ENCODE measurements at regions not wholly inside any gene's neighbourhood (a gene's known extent, or its start where the extent isn't known, plus 50 kb on each side); places are given as distances from the start of the nearest gene placed in this dataset.

DNA sequence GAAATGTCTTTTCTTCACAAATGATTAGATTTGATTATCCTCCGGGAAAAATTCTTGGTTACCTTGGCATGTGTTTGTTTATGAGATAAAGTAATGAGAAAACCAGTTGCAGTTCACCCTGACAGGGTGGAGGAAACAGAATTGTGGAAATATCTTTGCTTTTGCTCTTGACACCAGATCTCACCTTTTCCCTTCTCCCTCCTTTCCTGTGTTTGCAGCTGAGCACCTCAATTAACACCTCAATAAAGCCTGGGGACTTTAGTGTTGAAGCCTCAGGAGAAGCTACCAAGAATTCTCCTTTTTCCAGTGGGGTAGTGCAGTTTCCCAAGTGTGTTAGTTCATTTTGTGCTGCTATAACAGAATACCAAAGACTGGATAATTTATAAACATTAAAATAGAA lies 350.8 kb upstream of the IGFBP7 start:
- no peak overlapping the region for H3K27ac ChIP-seq
- ATAC-seq: no peak
- peaks cover 0 to 11% (median 0%) of the 10 kb centered on the region in 12 donors for H3K9me3 ChIP-seq
- TF ChIP-seq CTCF (IDR thresholded peaks at IDR 0.05): no peak
- no peak for TF ChIP-seq POLR2A (IDR thresholded peaks at IDR 0.05)
- H3K36me3 ChIP-seq: no peaks in the 10 kb centered on the region
- no peak overlapping the region for H3K4me3 ChIP-seq
- intact Hi-C loops (cut with DNase I): no loop called here
- DNase-seq: no peak
- 37 to 55% (median 52%) methylated on average over 1 of the region's 1 CpG for WGBS, 4 donors
- no peaks in the 10 kb centered on the region for H3K27me3 ChIP-seq
- H3K4me1 ChIP-seq: peaks cover 0 to 8% (median 0%) of the 10 kb centered on the region in 12 donors

- ATAC-seq (no peak), DNase-seq (no peak)
- TF ChIP-seq POLR2A (IDR thresholded peaks at IDR 0.05) (no peak), CTCF (IDR thresholded peaks at IDR 0.05) (no peak)
- intact Hi-C loops (cut with DNase I): loop anchor here in 3 of 10 donors (10.0 kb wide), 2 partner anchors 286 to 616 kb away; no protein-coding TSS in a partner anchor
- H3K4me1 ChIP-seq: peaks cover 0 to 8% (median 0%) of the 10 kb centered on the region in 12 donors
- H3K4me3 ChIP-seq: no peak overlapping the region
- WGBS, 4 donors: 38 to 70% (median 45%) methylated on average over 2 of the region's 2 CpGs
- H3K27me3 ChIP-seq: no peaks in the 10 kb centered on the region
- H3K36me3 ChIP-seq: no peaks in the 10 kb centered on the region
- no peak overlapping the region for H3K27ac ChIP-seq
- H3K9me3 ChIP-seq: peaks cover 0 to 38% (median 6%) of the 10 kb centered on the region in 12 donors
Measured at GRCh38 chr4:57448901-57449300, 338.7 kb upstream of the IGFBP7 start.

DNA sequence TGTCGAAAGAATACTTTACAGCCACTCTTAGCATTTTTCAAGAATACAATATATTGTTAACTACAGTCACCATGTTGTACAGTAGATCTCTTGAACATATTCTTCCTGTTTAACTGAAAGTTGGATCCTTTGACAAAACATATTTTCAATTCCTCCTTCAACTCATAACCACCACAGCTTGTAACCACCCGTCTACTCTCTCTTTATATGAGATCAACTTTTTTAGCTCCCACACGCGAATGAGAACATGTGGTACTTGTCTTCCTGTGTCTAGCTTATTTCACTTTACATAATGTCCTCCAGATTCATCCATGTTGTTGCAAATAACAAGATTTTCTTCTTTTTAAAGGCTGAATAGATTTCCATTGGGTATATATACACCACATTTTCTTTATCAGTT lies 338.3 kb upstream of the IGFBP7 start:
- intact Hi-C loops (cut with DNase I): loop anchor here in 3 of 10 donors (10.0 kb wide), 2 partner anchors 286 to 616 kb away; no protein-coding TSS in a partner anchor
- peaks cover 0 to 33% (median 5%) of the 10 kb centered on the region in 12 donors for H3K9me3 ChIP-seq
- no peak overlapping the region for H3K4me3 ChIP-seq
- H3K27ac ChIP-seq: no peak overlapping the region
- no peaks in the 10 kb centered on the region for H3K36me3 ChIP-seq
- DNase-seq (no peak), ATAC-seq (no peak)
- H3K27me3 ChIP-seq: no peaks in the 10 kb centered on the region
- WGBS, 4 donors: 73 to 87% (median 80%) methylated on average over 4 of the region's 4 CpGs
- no peak for TF ChIP-seq CTCF (IDR thresholded peaks at IDR 0.05)
- H3K4me1 ChIP-seq: peaks cover 0 to 11% (median 0%) of the 10 kb centered on the region in 12 donors

GRCh38 chr4:57446266-57446665 lies 336.1 kb upstream of the IGFBP7 start:
- WGBS, 4 donors: 78 to 87% (median 82%) methylated on average over 3 of the region's 3 CpGs
- DNase-seq: no peak
- Histone ChIP-seq H3K27ac (no peak overlapping the region), H3K27me3 (no peaks in the 10 kb centered on the region), H3K36me3 (no peaks in the 10 kb centered on the region), H3K4me3 (no peak overlapping the region), H3K4me1 (peaks cover 0 to 16% (median 0%) of the 10 kb centered on the region in 12 donors), H3K9me3 (peaks cover 0 to 16% (median under 1%) of the 10 kb centered on the region in 12 donors)
- intact Hi-C loops (cut with DNase I): loop anchor here in 3 of 10 donors (10.0 kb wide), 2 partner anchors 289 to 619 kb away; no protein-coding TSS in a partner anchor
- no peak for ATAC-seq
- no peak for TF ChIP-seq POLR2A (IDR thresholded peaks at IDR 0.05)
- no peak for TF ChIP-seq CTCF (IDR thresholded peaks at IDR 0.05)

Measured in heart left ventricle (tissue), 16 donors.